WTC11 (cell line): ENCODE measurements at regions not wholly inside any gene's neighbourhood (a gene's known extent, or its start where the extent isn't known, plus 50 kb on each side); places are given as distances from the start of the nearest gene placed in this dataset.
"Not testable (repeated sequence)": the region's sequence is repeated elsewhere in the genome, so short reads cannot be mapped to it uniquely, and the experiment has no call there.

Source experiments
- ATAC-seq: fragments of 200-7000 bp; cut with Tn5 transposase; 2 replicates; pipeline ENCODE4 v1.10.0; 2021; ENCODE audit warnings: mild to moderate bottlenecking, moderate library complexity
- CTCF ChIA-PET: fragments of 300-600 bp; sonication (Branson Sonifier 250); formaldehyde crosslinking; loops from one replicate; lab custom pipeline; 2021; ENCODE audit warnings: antibody characterized with exemption; lab: Charles Lee
- POLR2A ChIA-PET: fragments of 350-600 bp; sonication (Branson Sonifier 250); formaldehyde crosslinking; loops from one replicate; lab custom pipeline; 2021; ENCODE audit warnings: antibody characterized with exemption; lab: Charles Lee
- DNase-seq: peaks from one replicate; pipeline ENCODE4 v3.0.0; 2021; ENCODE audit warnings: low spot score
- H3K27ac Mint-ChIP-seq: 2 replicates; pipeline ENCODE4 v1.8.0; 2021; ENCODE audit warnings: mixed read lengths
- H3K27me3 Mint-ChIP-seq: 2 replicates; pipeline ENCODE4 v1.8.0; 2021; ENCODE audit warnings: low read depth, mild to moderate bottlenecking, moderate library complexity, mixed read lengths
- H3K36me3 Mint-ChIP-seq: 2 replicates; pipeline ENCODE4 v1.8.0; 2021; ENCODE audit warnings: mixed read lengths
- H3K4me1 Mint-ChIP-seq: 2 replicates; pipeline ENCODE4 v1.8.0; 2022; ENCODE audit warnings: mixed read lengths
- H3K4me3 Mint-ChIP-seq: 2 replicates; pipeline ENCODE4 v1.8.0; 2021; ENCODE audit warnings: mild to moderate bottlenecking, moderate library complexity, mixed read lengths
- H3K9me3 Mint-ChIP-seq: 2 replicates; pipeline ENCODE4 v1.8.0; 2021; ENCODE audit warnings: mixed read lengths
- ATF2 ChIP-seq: sonication (generic); formaldehyde crosslinking; IDR thresholded peaks from 2 replicates; pipeline ENCODE4 v1.8.1; 2022; ENCODE audit warnings: low read depth, missing genetic modification reagents, borderline replicate concordance
- ELF4 ChIP-seq: sonication (generic); formaldehyde crosslinking; IDR thresholded peaks from 2 replicates; pipeline ENCODE4 v1.8.1; 2022; ENCODE audit warnings: low read depth, mild to moderate bottlenecking, moderate library complexity, missing genetic modification reagents
- FOXJ3 ChIP-seq: sonication (generic); formaldehyde crosslinking; IDR thresholded peaks from 2 replicates; pipeline ENCODE4 v1.9.0; 2021; ENCODE audit warnings: missing genetic modification reagents, mild to moderate bottlenecking, borderline replicate concordance
- HMGA2 ChIP-seq: fragments of 250-450 bp; sonication (Bioruptor Pico); IDR thresholded peaks from 2 replicates; pipeline ENCODE4 v1.4.0; 2021; ENCODE audit warnings: mild to moderate bottlenecking, moderate library complexity
- JAZF1 ChIP-seq: fragments of 250-450 bp; sonication (Bioruptor Pico); IDR thresholded peaks from 2 replicates; pipeline ENCODE4 v1.9.0; 2021; ENCODE audit warnings: moderate library complexity, mild to moderate bottlenecking, inconsistent platforms
- MXD4 ChIP-seq: fragments of 250-450 bp; sonication (Bioruptor Pico); IDR thresholded peaks from 2 replicates; pipeline ENCODE4 v1.8.0; 2021; ENCODE audit warnings: mild to moderate bottlenecking, moderate library complexity, borderline replicate concordance
- TCF7 ChIP-seq: sonication (generic); formaldehyde crosslinking; IDR thresholded peaks from 2 replicates; pipeline ENCODE4 v1.8.0; 2022; ENCODE audit warnings: mild to moderate bottlenecking, low read depth, missing genetic modification reagents, moderate library complexity
- ZNF232 ChIP-seq: sonication (generic); formaldehyde crosslinking; IDR thresholded peaks from 2 replicates; pipeline ENCODE4 v1.8.0; 2022; ENCODE audit warnings: mild to moderate bottlenecking, missing genetic modification reagents
- ZNF396 ChIP-seq: fragments of 250-450 bp; sonication (Bioruptor Pico); IDR thresholded peaks from 2 replicates; pipeline ENCODE4 v1.8.0; 2021; ENCODE audit warnings: mild to moderate bottlenecking, moderate library complexity, borderline replicate concordance
- TF ChIP-seq, protein P1 (sequence below): sonication (generic); formaldehyde crosslinking; IDR thresholded peaks from 2 replicates; pipeline ENCODE4 v1.8.0; 2023; ENCODE audit warnings: missing genetic modification reagents
- TF ChIP-seq, protein P2 (sequence below): sonication (generic); formaldehyde crosslinking; IDR thresholded peaks from 2 replicates; pipeline ENCODE4 v1.8.0; 2023; ENCODE audit warnings: mild to moderate bottlenecking, missing genetic modification reagents
- TF ChIP-seq, protein P3 (sequence below): sonication (generic); formaldehyde crosslinking; conservative IDR thresholded peaks from 2 replicates; pipeline ENCODE4 v1.8.1; 2023; ENCODE audit warnings: mild to moderate bottlenecking, low read depth, missing genetic modification reagents, moderate library complexity

DNA sequence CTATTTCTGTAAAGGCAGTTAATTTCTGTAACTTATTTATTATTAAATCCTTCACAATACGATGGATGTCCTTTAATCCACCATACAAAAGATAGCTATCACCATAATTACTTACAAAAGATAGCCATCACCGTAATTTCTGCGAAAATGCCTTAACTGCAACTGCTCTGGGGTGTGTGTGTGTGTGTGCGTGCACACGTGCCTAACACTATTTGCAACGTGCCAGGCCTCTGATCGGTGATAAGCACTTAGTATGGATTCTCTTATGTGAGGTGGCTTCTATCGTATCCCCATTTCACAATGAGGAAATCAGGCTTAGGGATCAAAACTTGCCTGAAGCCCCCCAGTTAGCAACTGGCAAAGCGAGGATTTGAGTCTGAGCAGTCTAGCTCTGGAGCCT lies 67.1 kb upstream of the RBM24 start:
- POLR2A ChIA-PET: no interaction called here
- Mint-ChIP-seq H3K9me3 (peaks cover 34% of the 10 kb centered on the region), H3K27ac (no peak overlapping the region), H3K36me3 (peaks cover 9% of the 10 kb centered on the region), H3K4me1 (0 out of 2 replicates have a peak, but pooled peaks cover 4% of the 10 kb centered on the region), H3K4me3 (no peak overlapping the region), H3K27me3 (no peaks in the 10 kb centered on the region)
- CTCF ChIA-PET: interaction anchor here (1.1 to 1.5 kb wide), 3 partner anchors 13 to 370 kb away, joined by 3 to 5 read pairs (median 3); no protein-coding TSS in a partner anchor
- TF ChIP-seq ATF2 (CRISPR knock-in tag) (no peak), HMGA2 (no peak), JAZF1 (CRISPR knock-in tag) (no peak), ZNF232 (no peak), FOXJ3 (CRISPR knock-in tag) (no peak), ZNF396 (CRISPR knock-in tag) (no peak), ELF4 (no peak), TCF7 (CRISPR knock-in tag) (no peak)
- TF ChIP-seq, protein P1, sequence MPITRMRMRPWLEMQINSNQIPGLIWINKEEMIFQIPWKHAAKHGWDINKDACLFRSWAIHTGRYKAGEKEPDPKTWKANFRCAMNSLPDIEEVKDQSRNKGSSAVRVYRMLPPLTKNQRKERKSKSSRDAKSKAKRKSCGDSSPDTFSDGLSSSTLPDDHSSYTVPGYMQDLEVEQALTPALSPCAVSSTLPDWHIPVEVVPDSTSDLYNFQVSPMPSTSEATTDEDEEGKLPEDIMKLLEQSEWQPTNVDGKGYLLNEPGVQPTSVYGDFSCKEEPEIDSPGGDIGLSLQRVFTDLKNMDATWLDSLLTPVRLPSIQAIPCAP (CRISPR knock-in tag): no peak
- TF ChIP-seq, protein P2, sequence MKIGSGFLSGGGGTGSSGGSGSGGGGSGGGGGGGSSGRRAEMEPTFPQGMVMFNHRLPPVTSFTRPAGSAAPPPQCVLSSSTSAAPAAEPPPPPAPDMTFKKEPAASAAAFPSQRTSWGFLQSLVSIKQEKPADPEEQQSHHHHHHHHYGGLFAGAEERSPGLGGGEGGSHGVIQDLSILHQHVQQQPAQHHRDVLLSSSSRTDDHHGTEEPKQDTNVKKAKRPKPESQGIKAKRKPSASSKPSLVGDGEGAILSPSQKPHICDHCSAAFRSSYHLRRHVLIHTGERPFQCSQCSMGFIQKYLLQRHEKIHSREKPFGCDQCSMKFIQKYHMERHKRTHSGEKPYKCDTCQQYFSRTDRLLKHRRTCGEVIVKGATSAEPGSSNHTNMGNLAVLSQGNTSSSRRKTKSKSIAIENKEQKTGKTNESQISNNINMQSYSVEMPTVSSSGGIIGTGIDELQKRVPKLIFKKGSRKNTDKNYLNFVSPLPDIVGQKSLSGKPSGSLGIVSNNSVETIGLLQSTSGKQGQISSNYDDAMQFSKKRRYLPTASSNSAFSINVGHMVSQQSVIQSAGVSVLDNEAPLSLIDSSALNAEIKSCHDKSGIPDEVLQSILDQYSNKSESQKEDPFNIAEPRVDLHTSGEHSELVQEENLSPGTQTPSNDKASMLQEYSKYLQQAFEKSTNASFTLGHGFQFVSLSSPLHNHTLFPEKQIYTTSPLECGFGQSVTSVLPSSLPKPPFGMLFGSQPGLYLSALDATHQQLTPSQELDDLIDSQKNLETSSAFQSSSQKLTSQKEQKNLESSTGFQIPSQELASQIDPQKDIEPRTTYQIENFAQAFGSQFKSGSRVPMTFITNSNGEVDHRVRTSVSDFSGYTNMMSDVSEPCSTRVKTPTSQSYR (CRISPR knock-in tag): no peak
- TF ChIP-seq, protein P3, sequence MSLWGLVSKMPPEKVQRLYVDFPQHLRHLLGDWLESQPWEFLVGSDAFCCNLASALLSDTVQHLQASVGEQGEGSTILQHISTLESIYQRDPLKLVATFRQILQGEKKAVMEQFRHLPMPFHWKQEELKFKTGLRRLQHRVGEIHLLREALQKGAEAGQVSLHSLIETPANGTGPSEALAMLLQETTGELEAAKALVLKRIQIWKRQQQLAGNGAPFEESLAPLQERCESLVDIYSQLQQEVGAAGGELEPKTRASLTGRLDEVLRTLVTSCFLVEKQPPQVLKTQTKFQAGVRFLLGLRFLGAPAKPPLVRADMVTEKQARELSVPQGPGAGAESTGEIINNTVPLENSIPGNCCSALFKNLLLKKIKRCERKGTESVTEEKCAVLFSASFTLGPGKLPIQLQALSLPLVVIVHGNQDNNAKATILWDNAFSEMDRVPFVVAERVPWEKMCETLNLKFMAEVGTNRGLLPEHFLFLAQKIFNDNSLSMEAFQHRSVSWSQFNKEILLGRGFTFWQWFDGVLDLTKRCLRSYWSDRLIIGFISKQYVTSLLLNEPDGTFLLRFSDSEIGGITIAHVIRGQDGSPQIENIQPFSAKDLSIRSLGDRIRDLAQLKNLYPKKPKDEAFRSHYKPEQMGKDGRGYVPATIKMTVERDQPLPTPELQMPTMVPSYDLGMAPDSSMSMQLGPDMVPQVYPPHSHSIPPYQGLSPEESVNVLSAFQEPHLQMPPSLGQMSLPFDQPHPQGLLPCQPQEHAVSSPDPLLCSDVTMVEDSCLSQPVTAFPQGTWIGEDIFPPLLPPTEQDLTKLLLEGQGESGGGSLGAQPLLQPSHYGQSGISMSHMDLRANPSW (CRISPR knock-in tag): no peak
- DNase-seq (no peak), ATAC-seq (no peak)

- H3K9me3 Mint-ChIP-seq: peaks cover 28% of the 10 kb centered on the region
- CTCF ChIA-PET, DNase-seq, H3K36me3 Mint-ChIP-seq, H3K4me3 Mint-ChIP-seq, H3K27me3 Mint-ChIP-seq, ATAC-seq, POLR2A ChIA-PET, H3K4me1 Mint-ChIP-seq, H3K27ac Mint-ChIP-seq: not testable (repeated sequence)
Observed at GRCh38 chr6:17216972-17217371, 64.2 kb upstream of the RBM24 start.

DNA sequence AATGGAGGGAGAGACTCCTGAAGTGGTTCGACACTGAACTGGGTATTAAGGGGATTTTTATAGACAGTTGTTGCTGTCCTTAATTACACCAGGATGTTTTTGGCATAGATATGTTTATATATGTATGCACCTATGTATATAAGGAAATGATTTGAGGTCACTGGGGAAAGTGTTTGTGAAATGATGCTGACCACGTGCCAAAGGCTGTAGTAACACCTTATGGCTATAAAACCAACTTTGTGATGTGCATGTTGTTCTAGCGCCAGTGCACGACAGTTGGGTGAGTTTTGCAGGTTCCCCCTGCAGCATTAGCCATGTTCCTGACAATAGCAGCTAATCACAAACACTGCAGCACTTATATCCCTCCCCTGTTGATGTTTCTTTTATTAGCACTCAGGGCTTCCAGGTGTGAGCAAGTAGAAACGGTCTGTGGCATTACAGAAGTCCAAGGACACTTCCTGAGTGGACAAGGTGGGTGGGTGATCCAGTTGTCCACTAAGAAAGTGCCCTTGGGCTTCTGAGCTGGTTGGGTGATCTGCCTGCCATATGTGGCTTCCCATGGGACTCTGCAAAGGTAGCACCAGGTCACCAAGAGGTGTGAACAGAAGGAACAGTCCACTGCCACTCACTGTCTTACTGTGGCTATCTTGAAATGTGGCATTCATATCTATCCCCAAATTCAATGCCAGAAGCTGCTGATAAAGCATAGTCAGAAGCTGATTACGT lies 63.0 kb upstream of the RBM24 start:
- peaks cover 6% of the 10 kb centered on the region for H3K36me3 Mint-ChIP-seq
- H3K4me3 Mint-ChIP-seq: no peak overlapping the region
- no peaks in the 10 kb centered on the region for H3K4me1 Mint-ChIP-seq
- POLR2A ChIA-PET: interaction anchor here (0.8 kb wide), 1 partner anchor 24 kb away, joined by 4 read pairs; no protein-coding TSS in a partner anchor
- CTCF ChIA-PET: interaction anchor here (1.3 kb wide), 1 partner anchor 17 kb away, joined by 3 read pairs; no protein-coding TSS in a partner anchor
- H3K9me3 Mint-ChIP-seq: peaks cover 31% of the 10 kb centered on the region
- DNase-seq (no peak), ATAC-seq (no peak)
- no peak for TF ChIP-seq MXD4 (CRISPR knock-in tag)
- H3K27ac Mint-ChIP-seq: no peak overlapping the region
- no peaks in the 10 kb centered on the region; the same call in 1 of the 2 replicates for H3K27me3 Mint-ChIP-seq
